Thoracic aorta (tissue), 2 donors: ENCODE measurements at regions not wholly inside any gene's neighbourhood (a gene's known extent, or its start where the extent isn't known, plus 50 kb on each side); places are given as distances from the start of the nearest gene placed in this dataset.

Experiments
- ATAC-seq: fragments of 150-250 bp; one replicate; pipeline ENCODE4 v1.8.0; 2017; ENCODE audit warnings: low read depth; ENCODE audit not compliant: insufficient number of reproducible peaks, low FRiP score
- DNase-seq: peaks from one replicate; pipeline ENCODE4 v3.0.0-alpha.2; 2020; ENCODE audit warnings: low spot score
- H3K27ac ChIP-seq, 2 donors: fragments of 200-600 bp; sonication (generic); 1 replicate in 1 of 2; 2 replicates in 1 of 2; pipeline ENCODE4 v1.5.1; 2016; ENCODE audit warnings: mild to moderate bottlenecking in 2 of 2, moderate library complexity in 2 of 2
- H3K27me3 ChIP-seq: fragments of 200-600 bp; sonication (generic); replicated peaks from 2 replicates; pipeline ENCODE4 v1.6.0; 2016; ENCODE audit warnings: mild to moderate bottlenecking; ENCODE audit not compliant: insufficient read depth
- H3K36me3 ChIP-seq: fragments of 200-600 bp; sonication (generic); one replicate; pipeline ENCODE4 v1.5.1; 2016
- H3K4me1 ChIP-seq, 2 donors: fragments of 200-600 bp; sonication (generic); 1 replicate in 1 of 2; 2 replicates in 1 of 2; pipeline versions ENCODE4 v1.5.1 to v1.6.0; 2016; ENCODE audit warnings: low read depth in 2 of 2, mild to moderate bottlenecking in 1 of 2; ENCODE audit not compliant: control insufficient read depth in 1 of 2
- H3K4me3 ChIP-seq: fragments of 200-600 bp; sonication (generic); 2 replicates; pipeline ENCODE4 v1.5.1; 2016; ENCODE audit warnings: mild to moderate bottlenecking
- H3K9me3 ChIP-seq: fragments of 200-600 bp; sonication (generic); 2 replicates; pipeline ENCODE4 v1.5.1; 2016
- CTCF ChIP-seq: fragments of 200-600 bp; sonication (generic); IDR thresholded peaks from one replicate; pipeline ENCODE4 v1.5.1; 2019; ENCODE audit warnings: antibody characterized with exemption

- Histone ChIP-seq H3K4me1 (no peaks in the 10 kb centered on the region), H3K27ac (no peak overlapping the region), H3K4me3 (no peak overlapping the region), H3K27me3 (no peaks in the 10 kb centered on the region), H3K9me3 (no peaks in the 10 kb centered on the region), H3K36me3 (no peaks in the 10 kb centered on the region)
- no peak for DNase-seq
- TF ChIP-seq CTCF: no peak
- ATAC-seq: no peak
These were observed 122.0 kb upstream of the BMP5 start for GRCh38 chr6:55997223-55997874.

- H3K36me3 ChIP-seq: no peaks in the 10 kb centered on the region
- TF ChIP-seq CTCF: no peak
- no peak for ATAC-seq
- H3K27me3 ChIP-seq: no peaks in the 10 kb centered on the region
- H3K9me3 ChIP-seq: no peaks in the 10 kb centered on the region
- H3K4me1 ChIP-seq: no peaks in the 10 kb centered on the region
- H3K27ac ChIP-seq: no peak overlapping the region
- no peak for DNase-seq
- no peak overlapping the region for H3K4me3 ChIP-seq
These were observed 119.1 kb upstream of the BMP5 start for GRCh38 chr6:55994531-55994930.

- Histone ChIP-seq H3K9me3 (no peaks in the 10 kb centered on the region), H3K27ac (no peak overlapping the region), H3K4me3 (no peak overlapping the region), H3K27me3 (no peaks in the 10 kb centered on the region), H3K36me3 (no peaks in the 10 kb centered on the region), H3K4me1 (no peaks in the 10 kb centered on the region)
- DNase-seq (no peak), ATAC-seq (no peak)
- no peak for TF ChIP-seq CTCF
These were observed 118.0 kb upstream of the BMP5 start for GRCh38 chr6:55993418-55993817.

GRCh38 chr6:55992546-55992945 lies 117.2 kb upstream of the BMP5 start:
- Histone ChIP-seq H3K4me1 (no peaks in the 10 kb centered on the region), H3K27ac (no peak overlapping the region), H3K9me3 (no peaks in the 10 kb centered on the region), H3K4me3 (no peak overlapping the region), H3K36me3 (no peaks in the 10 kb centered on the region), H3K27me3 (no peaks in the 10 kb centered on the region)
- no peak for TF ChIP-seq CTCF
- ATAC-seq (no peak), DNase-seq (no peak)

GRCh38 chr6:55985309-55985708 lies 109.9 kb upstream of the BMP5 start:
- H3K4me1 ChIP-seq: no peaks in the 10 kb centered on the region
- no peak for ATAC-seq
- H3K36me3 ChIP-seq: no peaks in the 10 kb centered on the region
- no peaks in the 10 kb centered on the region for H3K9me3 ChIP-seq
- TF ChIP-seq CTCF: no peak
- H3K4me3 ChIP-seq: no peak overlapping the region
- H3K27me3 ChIP-seq: no peaks in the 10 kb centered on the region
- H3K27ac ChIP-seq: no peak overlapping the region
- DNase-seq: no peak
